GM18519 (cell line): ENCODE measurements at regions not wholly inside any gene's neighbourhood (a gene's known extent, or its start where the extent isn't known, plus 50 kb on each side); places are given as distances from the start of the nearest gene placed in this dataset.
"Not testable (repeated sequence)": the region's sequence is repeated elsewhere in the genome, so short reads cannot be mapped to it uniquely, and the experiment has no call there.

Experiments used
- ATAC-seq: cut with Tn5 transposase; IDR thresholded peaks from one replicate; pipeline ENCODE4 v1.9.1; 2021; ENCODE audit warnings: mild to moderate bottlenecking, moderate library complexity; ENCODE audit not compliant: unreplicated experiment, low FRiP score

DNA sequence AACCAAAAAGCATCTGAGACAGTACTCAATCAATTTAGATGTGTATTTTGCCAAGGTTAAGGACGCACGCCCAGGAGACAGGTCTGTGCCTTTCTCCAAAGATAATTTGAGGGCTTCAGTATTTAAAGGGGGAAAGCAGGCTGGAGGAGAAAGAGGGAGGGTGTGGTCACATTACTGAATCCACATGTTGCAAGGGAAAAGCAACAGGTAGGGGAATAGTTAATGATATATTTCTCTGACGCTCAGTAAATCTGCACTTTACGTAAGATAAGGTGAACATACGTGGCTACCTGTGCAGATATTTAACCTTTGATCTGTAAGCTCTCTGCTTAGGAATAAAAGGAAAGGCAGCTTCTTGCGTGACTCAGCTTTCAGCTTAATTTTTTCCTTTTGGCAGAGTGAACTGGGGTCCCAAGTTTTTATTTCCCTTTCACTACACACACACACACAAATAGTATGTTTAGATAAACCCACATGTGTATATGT is 443.4 kb downstream of the NTRK2 start:
- ATAC-seq = no peak

DNA sequence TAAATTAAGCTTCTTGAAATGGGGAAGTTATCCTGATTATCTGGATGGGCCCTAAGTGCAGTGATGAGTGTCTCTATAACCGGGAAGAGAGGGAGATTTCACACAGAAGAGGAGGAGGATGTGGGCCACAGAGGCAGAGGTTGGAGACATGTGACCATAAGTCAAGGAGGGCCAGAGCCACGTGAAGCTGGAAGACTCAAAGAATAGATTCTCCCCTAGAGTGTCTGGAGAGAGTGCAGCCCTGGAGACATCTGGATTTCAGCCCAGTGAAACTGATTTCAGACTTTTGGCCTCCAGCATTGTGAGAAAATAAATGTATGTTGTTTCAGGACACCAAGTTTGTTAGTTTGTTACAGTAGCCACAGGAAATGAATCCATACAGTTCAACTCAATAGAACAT is 442.9 kb downstream of the NTRK2 start:
- no peak for ATAC-seq

DNA sequence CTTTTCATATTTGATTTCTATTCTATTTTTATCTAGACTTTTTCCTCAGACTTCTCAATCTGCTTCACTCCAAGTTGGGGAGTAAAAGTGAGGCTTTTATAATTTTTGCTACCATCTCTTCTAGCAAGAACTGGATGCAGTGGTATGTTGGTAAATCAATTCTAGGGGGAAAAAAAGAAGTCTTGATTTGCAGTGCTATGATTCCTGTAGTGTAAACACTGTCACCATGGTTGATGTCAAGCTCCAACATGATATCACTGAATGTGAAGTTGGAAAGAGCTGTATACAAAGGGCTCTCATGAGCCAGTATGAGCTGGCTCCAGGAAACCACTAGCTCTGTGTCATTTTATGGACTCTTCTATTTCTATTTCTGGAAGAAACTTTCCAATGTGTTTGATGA is 439.2 kb downstream of the NTRK2 start:
- ATAC-seq = no peak

DNA sequence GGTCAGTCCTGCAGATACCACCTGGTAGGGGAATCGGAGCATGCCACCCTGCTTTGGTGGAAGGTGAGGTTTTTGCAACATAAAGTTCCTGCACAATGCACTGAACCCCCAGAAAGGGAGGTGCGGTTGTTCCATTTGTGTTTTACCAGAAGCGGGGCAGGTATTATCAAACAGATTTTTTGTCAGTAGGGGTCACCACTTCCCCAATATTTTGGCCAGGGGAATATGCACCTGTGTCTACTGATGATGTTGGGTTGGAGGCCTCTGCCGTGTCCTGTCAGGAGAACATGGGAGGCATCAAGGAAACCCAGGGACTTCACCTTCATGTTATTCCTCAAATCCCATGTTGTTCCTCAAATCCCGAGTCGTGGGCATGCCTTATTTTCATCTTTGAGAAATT is 438.7 kb downstream of the NTRK2 start:
- ATAC-seq = no peak

DNA sequence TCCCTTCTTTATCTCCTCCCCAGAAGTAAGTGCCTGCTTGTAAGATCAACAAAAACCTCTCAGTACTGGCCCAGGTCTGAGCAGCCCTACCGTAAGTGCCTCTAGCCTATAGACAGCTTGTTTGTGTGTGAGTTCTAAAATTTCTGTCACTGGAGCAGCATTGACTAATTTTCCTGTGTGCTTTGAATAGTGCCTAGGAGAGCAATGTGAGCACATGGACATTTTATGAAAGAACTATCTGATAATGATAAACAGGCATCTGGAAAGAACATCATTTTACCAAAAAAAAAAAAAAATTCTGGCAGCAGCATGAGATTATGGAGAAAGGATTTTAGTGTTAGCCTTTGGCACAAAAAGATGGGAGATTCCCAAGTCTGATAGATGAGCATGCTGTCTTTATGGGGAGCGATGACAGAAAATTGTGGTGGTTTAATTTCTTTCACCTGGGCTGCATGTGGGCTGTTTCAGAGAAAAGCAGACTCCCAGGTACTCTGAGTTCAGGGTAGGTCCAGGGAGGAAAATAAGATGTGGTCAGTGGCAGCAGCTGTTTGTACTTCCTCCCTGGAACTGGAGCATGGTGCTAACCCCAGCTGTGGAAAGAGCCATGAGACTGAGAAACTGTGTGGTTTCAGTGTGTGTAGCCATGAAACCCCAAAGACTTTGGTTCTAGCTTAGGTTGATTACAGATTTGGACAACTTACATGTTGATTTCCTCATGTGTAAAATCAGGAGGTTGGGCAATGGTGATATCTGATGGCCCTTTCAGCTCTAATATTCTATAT is 419.9 kb downstream of the NTRK2 start:
- no peak for ATAC-seq

DNA sequence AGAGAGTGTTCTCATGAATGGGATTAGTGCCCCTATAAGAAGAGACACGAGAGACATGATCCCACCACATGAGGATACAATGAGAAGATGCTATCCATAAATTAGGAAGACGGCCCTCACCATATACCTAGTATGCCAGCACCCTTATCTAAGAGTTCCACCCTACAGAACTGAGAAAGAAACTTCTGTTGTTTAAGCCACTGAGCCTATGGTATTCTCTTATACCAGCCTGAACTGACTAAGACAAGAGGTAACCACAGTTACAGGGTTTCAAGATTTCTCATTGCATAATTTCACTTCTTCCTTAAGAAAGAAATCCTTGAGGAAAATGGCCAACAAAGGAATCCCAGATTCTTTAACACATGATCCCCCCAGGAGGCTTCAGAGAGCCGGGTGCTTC is 412.4 kb downstream of the NTRK2 start:
- ATAC-seq = no peak

DNA sequence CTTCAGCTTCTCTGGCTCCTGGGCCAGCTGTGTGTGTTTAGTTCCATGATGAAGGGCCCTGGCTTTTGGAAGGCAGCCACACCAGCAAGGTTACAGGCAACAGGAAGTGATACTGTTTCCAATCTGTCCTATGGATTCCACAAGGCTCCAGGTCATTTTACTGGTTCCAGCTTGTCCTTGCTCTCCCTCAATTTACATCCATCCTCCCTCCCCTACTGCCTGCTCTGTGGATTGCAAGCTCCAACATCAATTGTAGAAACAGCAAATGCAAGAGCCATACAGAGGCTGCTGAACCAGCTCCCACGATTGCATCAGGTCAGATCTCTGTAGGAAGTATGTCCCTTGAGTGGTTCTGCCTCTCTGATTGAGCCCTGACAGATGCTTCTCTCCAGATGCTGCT is 409.8 kb downstream of the NTRK2 start:
- ATAC-seq = no peak

DNA sequence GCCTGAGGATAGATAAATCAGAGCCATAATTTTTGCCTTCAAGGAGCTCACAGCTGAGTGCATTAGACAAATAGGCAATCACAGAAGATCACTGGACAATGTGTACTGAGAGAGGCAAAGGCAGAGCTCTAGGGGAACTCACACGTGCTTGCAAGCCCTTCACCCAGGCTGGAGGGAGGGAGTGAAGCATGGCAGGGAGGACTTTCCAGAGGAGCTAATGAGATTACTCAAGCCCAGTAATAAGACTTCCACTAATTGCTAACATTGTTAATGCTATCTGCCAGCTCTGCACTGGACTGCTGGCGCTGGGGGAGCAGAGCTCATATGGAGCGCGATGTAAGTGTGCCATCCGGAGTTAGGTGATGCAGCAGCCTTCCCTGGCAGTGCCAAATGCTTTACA is 408.4 kb downstream of the NTRK2 start:
- ATAC-seq = no peak

DNA sequence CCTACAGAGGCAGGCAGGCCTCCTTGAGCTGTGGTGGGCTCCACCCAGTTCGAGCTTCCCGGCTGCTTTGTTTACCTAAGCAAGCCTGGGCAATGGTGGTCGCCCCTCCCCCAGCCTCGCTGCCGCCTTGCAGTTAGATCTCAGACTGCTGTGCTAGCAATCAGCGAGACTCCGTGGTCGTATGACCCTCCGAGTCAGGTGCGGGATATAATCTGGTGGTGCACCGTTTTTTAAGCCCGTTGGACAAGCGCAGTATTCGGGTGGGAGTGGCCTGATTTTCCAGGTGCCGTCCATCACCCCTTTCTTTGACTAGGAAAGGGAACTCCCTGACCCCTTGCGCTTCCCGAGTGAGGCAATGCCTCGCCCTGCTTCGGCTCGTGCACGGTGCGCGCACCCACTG is 407.6 kb downstream of the NTRK2 start:
- ATAC-seq = not testable (repeated sequence)
